Hippocampal formation (tissue), 2 donors: ENCODE measurements at regions not wholly inside any gene's neighbourhood (a gene's known extent, or its start where the extent isn't known, plus 50 kb on each side); places are given as distances from the start of the nearest gene placed in this dataset.

Experiments used
- DNase-seq, 2 donors: peaks; one replicate each; lab custom pipeline; 2025; lab: John Stamatoyannopoulos, UW

DNA sequence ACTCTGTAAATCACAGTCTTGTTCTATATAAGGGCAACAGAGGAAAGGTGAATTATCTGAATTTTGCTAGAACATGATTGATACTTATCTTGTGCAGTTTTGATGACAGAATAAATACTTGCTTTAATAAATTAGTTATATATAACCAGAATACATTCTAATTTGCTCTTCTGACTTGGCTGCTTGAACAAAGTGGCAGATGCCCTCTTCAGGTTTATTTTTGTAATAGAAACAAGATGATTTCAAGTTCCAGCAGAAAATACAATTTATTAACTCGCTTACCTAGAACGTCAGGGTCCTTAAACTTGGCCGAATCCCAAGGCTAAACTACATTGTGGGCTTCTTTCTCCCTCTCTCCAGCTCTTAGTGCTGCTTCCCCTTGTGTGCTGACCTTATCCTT lies 57.6 kb upstream of the SSTR1 start:
- no peak for DNase-seq
